Endothelial cell of umbilical vein (primary cell): ENCODE measurements at regions not wholly inside any gene's neighbourhood (a gene's known extent, or its start where the extent isn't known, plus 50 kb on each side); places are given as distances from the start of the nearest gene placed in this dataset.

ENCODE experiments used
- BruUV-seq: library from RNA; stranded (reverse); fragments of 400-500 nt; replicated peaks from 2 replicates; lab custom pipeline; 2021; lab: Mats Ljungman, UMichigan
- CTCF ChIA-PET: fragments of 300-600, 350-600 bp; sonication (Branson Sonifier 250); formaldehyde crosslinking; loops from one replicate; lab custom pipeline; 2021; ENCODE audit warnings: antibody characterized with exemption, inconsistent platforms; lab: Charles Lee
- POLR2A ChIA-PET: fragments of 300-600, 350-600 bp; sonication (Branson Sonifier 250); formaldehyde crosslinking; loops from one replicate; lab custom pipeline; 2021; ENCODE audit warnings: antibody characterized with exemption, inconsistent platforms; lab: Charles Lee
- DNase-seq: peaks from one replicate; pipeline ENCODE4 v3.0.0-alpha.2; 2011; ENCODE audit warnings: low read depth, low spot score
- FAIRE-seq: peaks from 2 replicates; lab custom pipeline; 2011; peaks lifted over from hg19 to GRCh38; lab: Jason Lieb, UNC
- H2AFZ ChIP-seq: 2 replicates; pipeline ENCODE4 v1.6.0; 2012; ENCODE audit warnings: low read depth, low read length, control low read depth, inconsistent platforms
- H3K27ac ChIP-seq: 2 replicates; pipeline ENCODE4 v1.5.1; 2011; ENCODE audit warnings: low read depth, mild to moderate bottlenecking, control low read depth, low read length, moderate library complexity; ENCODE audit not compliant: insufficient read depth
- H3K27me3 ChIP-seq, 2 experiments: 2 replicates each; pipeline versions ENCODE4 v1.6.0 to v1.6.1; 2011; ENCODE audit warnings: low read length in 2 of 2, mixed read lengths in 1 of 2; ENCODE audit not compliant: control insufficient read depth in 2 of 2, insufficient read depth in 2 of 2
- H3K36me3 ChIP-seq, 2 experiments: 2 replicates in 1 of 2; 3 replicates in 1 of 2; pipeline ENCODE4 v1.5.1; 2011; ENCODE audit warnings: low read length in 2 of 2, mild to moderate bottlenecking in 1 of 2, moderate library complexity in 1 of 2; ENCODE audit not compliant: control insufficient read depth in 2 of 2, insufficient read depth in 2 of 2; ENCODE audit errors: extremely low read depth in 1 of 2
- H3K4me1 ChIP-seq: 3 replicates; pipeline ENCODE4 v1.5.1; 2011; ENCODE audit warnings: mild to moderate bottlenecking, low read length; ENCODE audit not compliant: control insufficient read depth, insufficient read depth; ENCODE audit errors: extremely low read depth
- H3K4me2 ChIP-seq: 2 replicates; pipeline ENCODE4 v1.6.1; 2011; ENCODE audit warnings: low read length, control low read depth, mixed read lengths; ENCODE audit not compliant: insufficient read depth
- H3K4me3 ChIP-seq, 3 experiments: fragments of 200-600 bp in 1 of 3; sonication (generic), shearing (Covaris generic) in 1 of 3; replicated peaks in 1 of 3; 2 replicates each; pipeline ENCODE4 v1.5.1; 2011 to 2016; ENCODE audit warnings: control low read depth in 3 of 3, low read length in 3 of 3, mild to moderate bottlenecking in 2 of 3, inconsistent platforms in 1 of 3, low read depth in 1 of 3, moderate library complexity in 1 of 3; ENCODE audit not compliant: insufficient read depth in 1 of 3
- H3K79me2 ChIP-seq: 2 replicates; pipeline ENCODE4 v1.6.0; 2012; ENCODE audit warnings: low read length, inconsistent platforms; ENCODE audit not compliant: control insufficient read depth, insufficient read depth
- H3K9ac ChIP-seq: replicated peaks from 2 replicates; pipeline ENCODE3; 2011; ENCODE audit warnings: low read length, control low read depth; ENCODE audit not compliant: insufficient read depth; ENCODE audit errors: extremely low read depth
- H3K9me1 ChIP-seq: replicated peaks from 3 replicates; pipeline ENCODE4 v1.6.0; 2011; ENCODE audit warnings: mild to moderate bottlenecking, low read length; ENCODE audit not compliant: control insufficient read depth, insufficient read depth; ENCODE audit errors: extremely low read depth
- H3K9me3 ChIP-seq: replicated peaks from 2 replicates; pipeline ENCODE4 v1.5.1; 2012; ENCODE audit warnings: low read length, inconsistent platforms; ENCODE audit not compliant: control insufficient read depth, insufficient read depth
- H4K20me1 ChIP-seq: replicated peaks from 2 replicates; pipeline ENCODE3; 2011; ENCODE audit warnings: mild to moderate bottlenecking, low read length; ENCODE audit not compliant: control insufficient read depth, insufficient read depth; ENCODE audit errors: extremely low read depth
- CTCF ChIP-seq, 2 donors: IDR thresholded peaks; 1 replicate in 1 of 2; 2 replicates in 1 of 2; pipeline ENCODE4 v1.5.1; 2011; ENCODE audit warnings: low read length in 2 of 2, mild to moderate bottlenecking in 2 of 2, moderate library complexity in 2 of 2, control low read depth in 1 of 2, inconsistent platforms in 1 of 2, low read depth in 1 of 2; ENCODE audit not compliant: insufficient read depth in 1 of 2; ENCODE audit errors: extremely low read depth in 1 of 2
- EZH2 ChIP-seq: IDR thresholded peaks from 2 replicates; pipeline ENCODE4 v1.6.1; 2012; ENCODE audit warnings: borderline replicate concordance, low read depth, mild to moderate bottlenecking, moderate library complexity, low read length, inconsistent platforms; ENCODE audit not compliant: severe bottlenecking
- FOS ChIP-seq: IDR thresholded peaks from 2 replicates; pipeline ENCODE4 v1.6.1; 2011; ENCODE audit warnings: mild to moderate bottlenecking, low read length, moderate library complexity, borderline replicate concordance; ENCODE audit not compliant: insufficient read depth
- GATA2 ChIP-seq: IDR thresholded peaks from 2 replicates; pipeline ENCODE4 v1.7.0; 2011; ENCODE audit warnings: low read depth, mild to moderate bottlenecking, moderate library complexity, mixed read lengths, low read length; ENCODE audit not compliant: insufficient read length, insufficient read depth
- JUN ChIP-seq: IDR thresholded peaks from 2 replicates; pipeline ENCODE4 v1.6.1; 2011; ENCODE audit warnings: borderline replicate concordance, low read depth; ENCODE audit not compliant: insufficient read length, insufficient read depth
- MAX ChIP-seq: IDR thresholded peaks from 2 replicates; pipeline ENCODE4 v1.6.1; 2011; ENCODE audit not compliant: insufficient read depth, insufficient read length
- MYC ChIP-seq: IDR thresholded peaks from one replicate; pipeline ENCODE4 v1.6.1; 2011; ENCODE audit warnings: mild to moderate bottlenecking, low read depth, low read length
- POLR2A ChIP-seq: IDR thresholded peaks from 2 replicates; pipeline ENCODE4 v1.6.1; 2012; ENCODE audit warnings: low read depth, mild to moderate bottlenecking, control low read depth, low read length
- POLR2AphosphoS5 ChIP-seq: IDR thresholded peaks from 2 replicates; pipeline ENCODE4 v1.6.1; 2012; ENCODE audit warnings: low read depth, mild to moderate bottlenecking, control low read depth, low read length, moderate library complexity; ENCODE audit not compliant: insufficient read depth
- dilution Hi-C: fragments of 300-500 bp; cut with MboI; formaldehyde crosslinking; loops from one replicate; pipeline ENCODE4 v1.15.0; 2019; ENCODE audit warnings: low sequenced_read_pairs; ENCODE audit not compliant: extremely low pct_ligation_motif_present
- intact Hi-C: fragments of 100-400 bp; cut with micrococcal nuclease; formaldehyde crosslinking; loops from one replicate; pipeline ENCODE4 v1.10.0; 2022

- intact Hi-C loops = no loop called here
- no peak overlapping the region for H3K27ac ChIP-seq
- FAIRE-seq (no peak), DNase-seq (no peak)
- dilution Hi-C loops = no loop called here
- H3K4me3 ChIP-seq = no peak overlapping the region
- no peak overlapping the region for H3K9ac ChIP-seq
- no TSS peak for BruUV-seq
- no peaks in the 10 kb centered on the region for H3K79me2 ChIP-seq
- H4K20me1 ChIP-seq = no peaks in the 10 kb centered on the region
- ChIA-PET POLR2A (no interaction called here), CTCF (interaction anchor here (1.0 kb wide), 1 partner anchor 51 kb away, joined by 3 read pairs; no protein-coding TSS in a partner anchor)
- no peaks in the 10 kb centered on the region for H3K36me3 ChIP-seq
- H3K9me1 ChIP-seq = no peaks in the 10 kb centered on the region
- H3K4me2 ChIP-seq = no peak overlapping the region
- no peak overlapping the region for H2AFZ ChIP-seq
- no peaks in the 10 kb centered on the region for H3K27me3 ChIP-seq
- TF ChIP-seq EZH2 = no peak
- no peak for TF ChIP-seq GATA2
- no peak for TF ChIP-seq CTCF (IDR thresholded peaks at IDR 0.05; ENCODE audit: extremely low read depth in 1 of 2, insufficient read depth in 1 of 2, low read depth in 1 of 2, low read length in 2 of 2)
- no peak for TF ChIP-seq POLR2A
- no peak for TF ChIP-seq MAX
- no peak for TF ChIP-seq POLR2AphosphoS5
- no peak for TF ChIP-seq FOS
- TF ChIP-seq MYC = no peak
- TF ChIP-seq JUN = no peak
- H3K4me1 ChIP-seq = no peaks in the 10 kb centered on the region
- H3K9me3 ChIP-seq = no peaks in the 10 kb centered on the region
Observed at GRCh38 chr20:20933142-20933958, 172.8 kb downstream of the LINC00237 start.
